Smooth muscle cell (in vitro differentiated cells): ENCODE measurements at regions not wholly inside any gene's neighbourhood (a gene's known extent, or its start where the extent isn't known, plus 50 kb on each side); places are given as distances from the start of the nearest gene placed in this dataset.

Experiments
- DNase-seq: peaks from one replicate; lab custom pipeline; 2025; ENCODE audit not compliant: unreplicated experiment; lab: John Stamatoyannopoulos, UW
- H2AFZ ChIP-seq: fragments of 200-600 bp; sonication (generic); 2 replicates; pipeline ENCODE4 v1.6.0; 2016; ENCODE audit warnings: antibody characterized with exemption, low read depth, mild to moderate bottlenecking
- H3F3A ChIP-seq: fragments of 200-600 bp; sonication (generic); 2 replicates; pipeline ENCODE4 v1.6.0; 2017; ENCODE audit warnings: antibody characterized with exemption, low read depth
- H3K27ac ChIP-seq: fragments of 200-600 bp; sonication (generic); 2 replicates; pipeline ENCODE4 v1.5.1; 2016; ENCODE audit warnings: low read depth, mild to moderate bottlenecking
- H3K27me3 ChIP-seq: fragments of 200-600 bp; sonication (generic); 2 replicates; pipeline ENCODE4 v1.6.1; 2016; ENCODE audit warnings: low read depth, mild to moderate bottlenecking
- H3K36me3 ChIP-seq: fragments of 200-600 bp; sonication (generic); 2 replicates; pipeline ENCODE4 v1.5.1; 2016; ENCODE audit warnings: low read depth
- H3K4me1 ChIP-seq: fragments of 200-600 bp; sonication (generic); 2 replicates; pipeline ENCODE4 v1.5.1; 2016; ENCODE audit warnings: low read depth
- H3K4me2 ChIP-seq: fragments of 200-600 bp; sonication (generic); 2 replicates; pipeline ENCODE4 v1.6.0; 2016; ENCODE audit warnings: mild to moderate bottlenecking
- H3K4me3 ChIP-seq: fragments of 200-600 bp; sonication (generic); 2 replicates; pipeline ENCODE4 v1.5.1; 2016; ENCODE audit warnings: mild to moderate bottlenecking
- H3K79me2 ChIP-seq: fragments of 200-600 bp; sonication (generic); 2 replicates; pipeline ENCODE4 v1.6.0; 2016; ENCODE audit warnings: low read depth, mild to moderate bottlenecking
- H3K9ac ChIP-seq: fragments of 200-600 bp; sonication (generic); 2 replicates; pipeline ENCODE4 v1.6.0; 2016; ENCODE audit warnings: low read depth
- H3K9me3 ChIP-seq: fragments of 200-600 bp; sonication (generic); replicated peaks from 2 replicates; pipeline ENCODE4 v1.5.1; 2016; ENCODE audit warnings: low read depth
- H4K20me1 ChIP-seq: fragments of 200-600 bp; sonication (generic); 2 replicates; pipeline ENCODE4 v1.6.0; 2016; ENCODE audit warnings: low read depth
- WGBS: methylation state at CpG from one replicate; pipeline ENCODE4 v1.1.7; 2016; ENCODE audit warnings: low lambda C conversion rate; 5-methylcytosine and 5-hydroxymethylcytosine counted together
- TF ChIP-seq, protein P1 (sequence below): fragments of 200-600 bp; sonication (generic); IDR thresholded peaks from 2 replicates; pipeline ENCODE4 v1.5.1; 2017; ENCODE audit warnings: borderline replicate concordance, mild to moderate bottlenecking, antibody characterized with exemption; ENCODE audit not compliant: insufficient read depth, poor library complexity, severe bottlenecking

DNA sequence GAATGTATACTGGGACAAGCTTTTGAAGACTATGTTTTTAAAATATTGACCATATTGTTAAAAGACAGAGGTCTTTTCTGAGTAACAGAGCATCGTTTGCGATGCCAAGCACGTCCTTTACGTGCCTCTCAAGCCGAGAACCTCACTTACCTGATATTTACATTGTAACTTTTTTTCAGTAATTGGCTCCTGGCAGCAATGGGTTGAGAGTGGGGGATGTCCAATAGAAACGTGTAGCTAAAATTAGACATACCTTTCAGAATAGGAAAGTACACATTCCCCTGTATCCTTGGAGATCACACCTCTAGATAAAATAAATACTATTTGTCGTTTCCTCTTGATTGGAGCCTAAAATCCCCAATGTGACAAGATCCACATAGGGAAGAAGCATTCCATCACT lies 222.2 kb upstream of the RGS6 start:
- H3K9ac ChIP-seq: no peak overlapping the region
- 90% methylated on average over 7 of the region's 7 CpGs for WGBS

DNA sequence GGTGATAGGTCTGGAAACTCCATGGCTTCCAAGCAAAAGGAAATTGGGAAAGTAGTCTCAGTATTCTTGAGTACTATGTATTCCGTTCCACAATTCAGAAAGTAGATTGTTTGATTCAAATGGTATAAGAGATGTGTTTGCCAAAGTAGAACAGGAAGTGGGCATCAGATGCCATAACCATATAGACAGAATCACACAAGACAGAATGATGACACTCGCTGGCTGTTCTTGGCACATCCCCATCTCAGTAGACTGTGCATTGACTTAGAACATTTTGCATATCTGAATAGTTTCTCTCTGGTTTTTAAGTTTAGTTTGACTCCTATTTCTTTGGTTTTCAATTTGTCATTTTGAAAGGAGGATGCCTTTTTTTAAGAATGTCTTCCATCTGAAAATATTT lies 221.1 kb upstream of the RGS6 start:
- peak overlapping the region; percentile 25 for H3K4me2 ChIP-seq
- no peak overlapping the region for H3K9ac ChIP-seq

More for the DNA sequence above, 222.2 kb upstream of the RGS6 start:
- Histone ChIP-seq H3K36me3 (peaks cover 6% of the 10 kb centered on the region), H3K27ac (peak overlapping the region; percentile 90), H3K79me2 (no peaks in the 10 kb centered on the region), H4K20me1 (no peaks in the 10 kb centered on the region), H3K27me3 (no peaks in the 10 kb centered on the region), H3K4me1 (peaks cover 18% of the 10 kb centered on the region), H2AFZ (no peak overlapping the region), H3K4me2 (no peak overlapping the region), H3K9me3 (no peaks in the 10 kb centered on the region), H3F3A (peaks cover 26% of the 10 kb centered on the region), H3K4me3 (no peak overlapping the region)
- TF ChIP-seq, protein P1, sequence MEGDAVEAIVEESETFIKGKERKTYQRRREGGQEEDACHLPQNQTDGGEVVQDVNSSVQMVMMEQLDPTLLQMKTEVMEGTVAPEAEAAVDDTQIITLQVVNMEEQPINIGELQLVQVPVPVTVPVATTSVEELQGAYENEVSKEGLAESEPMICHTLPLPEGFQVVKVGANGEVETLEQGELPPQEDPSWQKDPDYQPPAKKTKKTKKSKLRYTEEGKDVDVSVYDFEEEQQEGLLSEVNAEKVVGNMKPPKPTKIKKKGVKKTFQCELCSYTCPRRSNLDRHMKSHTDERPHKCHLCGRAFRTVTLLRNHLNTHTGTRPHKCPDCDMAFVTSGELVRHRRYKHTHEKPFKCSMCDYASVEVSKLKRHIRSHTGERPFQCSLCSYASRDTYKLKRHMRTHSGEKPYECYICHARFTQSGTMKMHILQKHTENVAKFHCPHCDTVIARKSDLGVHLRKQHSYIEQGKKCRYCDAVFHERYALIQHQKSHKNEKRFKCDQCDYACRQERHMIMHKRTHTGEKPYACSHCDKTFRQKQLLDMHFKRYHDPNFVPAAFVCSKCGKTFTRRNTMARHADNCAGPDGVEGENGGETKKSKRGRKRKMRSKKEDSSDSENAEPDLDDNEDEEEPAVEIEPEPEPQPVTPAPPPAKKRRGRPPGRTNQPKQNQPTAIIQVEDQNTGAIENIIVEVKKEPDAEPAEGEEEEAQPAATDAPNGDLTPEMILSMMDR: no peak
- DNase-seq: no peak

DNA sequence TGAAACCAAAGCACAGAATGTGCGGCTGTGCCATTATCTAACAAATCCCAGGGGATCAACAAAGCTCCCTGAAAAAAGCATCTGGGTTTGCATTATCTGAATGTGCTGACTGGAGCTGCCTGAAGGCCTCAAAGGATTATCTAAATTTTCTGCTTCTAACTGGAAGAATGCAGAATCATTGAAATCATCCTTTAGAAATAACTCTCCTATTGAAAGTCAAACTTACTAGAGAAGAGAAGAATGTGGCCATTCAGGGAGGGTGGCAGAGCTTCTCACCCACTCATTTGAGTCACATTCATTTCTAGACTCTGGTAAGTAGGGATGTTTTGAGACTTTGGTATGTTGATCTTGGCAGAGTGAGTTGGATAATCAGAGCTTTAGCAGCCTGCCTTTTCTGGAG lies 220.6 kb upstream of the RGS6 start:
- H4K20me1 ChIP-seq: no peaks in the 10 kb centered on the region
- no peaks in the 10 kb centered on the region for H3K27me3 ChIP-seq
- H3K4me2 ChIP-seq: peak overlapping the region; percentile 65
- peaks cover 18% of the 10 kb centered on the region for H3K4me1 ChIP-seq
- H3K27ac ChIP-seq: peak overlapping the region; percentile 90
- no peak overlapping the region for H3K4me3 ChIP-seq
- no peaks in the 10 kb centered on the region for H3K9me3 ChIP-seq
- TF ChIP-seq, protein P1: no peak
- no peak overlapping the region for H2AFZ ChIP-seq
- peaks cover 6% of the 10 kb centered on the region for H3K36me3 ChIP-seq
- peaks cover 27% of the 10 kb centered on the region for H3F3A ChIP-seq
- no peak overlapping the region for H3K9ac ChIP-seq
- DNase-seq: no peak
- no peaks in the 10 kb centered on the region for H3K79me2 ChIP-seq
- WGBS: 0% methylated on average over 1 of the region's 1 CpG

More for the DNA sequence above, 221.1 kb upstream of the RGS6 start:
- no peaks in the 10 kb centered on the region for H3K9me3 ChIP-seq
- H3F3A ChIP-seq: peaks cover 27% of the 10 kb centered on the region
- H2AFZ ChIP-seq: no peak overlapping the region
- H3K79me2 ChIP-seq: no peaks in the 10 kb centered on the region
- H4K20me1 ChIP-seq: no peaks in the 10 kb centered on the region
- TF ChIP-seq, protein P1: no peak
- H3K27ac ChIP-seq: peak overlapping the region; percentile 90
- 82% methylated on average over 2 of the region's 2 CpGs for WGBS
- H3K4me1 ChIP-seq: peaks cover 18% of the 10 kb centered on the region
- peaks cover 6% of the 10 kb centered on the region for H3K36me3 ChIP-seq
- DNase-seq: no peak
- no peaks in the 10 kb centered on the region for H3K27me3 ChIP-seq
- H3K4me3 ChIP-seq: no peak overlapping the region

DNA sequence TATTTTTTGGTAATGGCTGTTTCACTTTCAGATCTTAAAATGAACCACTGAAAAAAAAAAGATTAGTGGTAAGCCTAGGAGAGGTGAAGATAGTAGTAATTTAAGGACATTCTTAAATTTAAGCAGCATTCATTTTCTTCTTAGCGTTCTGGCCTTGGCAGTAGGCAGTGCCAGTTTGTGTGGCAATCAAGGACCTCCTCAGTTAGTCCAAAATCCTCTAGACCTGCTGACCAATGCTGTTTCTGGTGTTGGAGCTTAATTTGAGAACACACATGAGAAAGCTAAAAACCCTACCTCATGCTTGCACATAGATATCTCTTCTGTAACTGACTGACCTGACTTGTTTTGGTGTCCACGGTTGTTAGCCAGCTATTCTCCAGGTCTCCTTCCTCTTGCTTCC lies 219.8 kb upstream of the RGS6 start:
- Histone ChIP-seq H3K79me2 (no peaks in the 10 kb centered on the region), H3K4me2 (peak overlapping the region; percentile 65), H3F3A (peaks cover 27% of the 10 kb centered on the region), H3K4me3 (no peak overlapping the region), H4K20me1 (no peaks in the 10 kb centered on the region), H3K9ac (peak overlapping the region; percentile 21), H3K36me3 (peaks cover 3% of the 10 kb centered on the region), H3K9me3 (no peaks in the 10 kb centered on the region), H2AFZ (no peak overlapping the region), H3K4me1 (peaks cover 18% of the 10 kb centered on the region), H3K27ac (peak overlapping the region; percentile 90), H3K27me3 (no peaks in the 10 kb centered on the region)
- WGBS: 88% methylated on average over 2 of the region's 2 CpGs
- TF ChIP-seq, protein P1: no peak
- no peak for DNase-seq
